Liver (tissue), 8 donors: ENCODE measurements at regions not wholly inside any gene's neighbourhood (a gene's known extent, or its start where the extent isn't known, plus 50 kb on each side); places are given as distances from the start of the nearest gene placed in this dataset.

Experiments used
- DNase-seq: peaks from one replicate; pipeline ENCODE4 v3.0.0-alpha.2; 2017; ENCODE audit warnings: low spot score
- H3K27ac ChIP-seq, 2 donors: one replicate each; pipeline ENCODE4 v1.7.0; 2013; ENCODE audit warnings: inconsistent platforms in 2 of 2, low read length in 2 of 2, control low read depth in 1 of 2, low read depth in 1 of 2, mild to moderate bottlenecking in 1 of 2
- H3K27me3 ChIP-seq, 4 donors: one replicate each; pipeline versions ENCODE4 v1.6.1 to v1.7.0; 2013; ENCODE audit warnings: low read length in 3 of 4, inconsistent platforms in 1 of 4, mild to moderate bottlenecking in 1 of 4, moderate library complexity in 1 of 4; ENCODE audit not compliant: control insufficient read depth in 4 of 4, insufficient read depth in 4 of 4
- H3K36me3 ChIP-seq, 4 donors: one replicate each; pipeline versions ENCODE4 v1.6.1 to v1.7.0; 2013; ENCODE audit warnings: low read length in 3 of 4, mild to moderate bottlenecking in 3 of 4, low read depth in 1 of 4, moderate library complexity in 1 of 4; ENCODE audit not compliant: control insufficient read depth in 4 of 4, insufficient read depth in 3 of 4
- H3K4me1 ChIP-seq, 4 donors: one replicate each; pipeline versions ENCODE4 v1.6.1 to v1.7.0; 2013; ENCODE audit warnings: low read length in 3 of 4, mild to moderate bottlenecking in 3 of 4, moderate library complexity in 1 of 4; ENCODE audit not compliant: control insufficient read depth in 4 of 4, insufficient read depth in 4 of 4
- H3K4me3 ChIP-seq, 3 donors: one replicate each; pipeline versions ENCODE4 v1.6.1 to v1.7.0; 2013; ENCODE audit warnings: low read length in 3 of 3, control low read depth in 1 of 3, low read depth in 1 of 3, mild to moderate bottlenecking in 1 of 3
- H3K9ac ChIP-seq, 2 donors: one replicate each; pipeline ENCODE4 v1.7.0; 2013; ENCODE audit warnings: low read length in 2 of 2, mild to moderate bottlenecking in 2 of 2, moderate library complexity in 2 of 2, control low read depth in 1 of 2, low read depth in 1 of 2
- H3K9me3 ChIP-seq, 4 donors: one replicate each; pipeline versions ENCODE4 v1.6.1 to v1.7.0; 2013; ENCODE audit warnings: low read length in 3 of 4; ENCODE audit not compliant: control insufficient read depth in 4 of 4
- ATF3 ChIP-seq: IDR thresholded peaks from 2 replicates; pipeline ENCODE4 v1.6.1; 2016; ENCODE audit warnings: antibody characterized with exemption
- CTCF ChIP-seq: fragments of 150-350 bp; IDR thresholded peaks from 2 replicates; pipeline ENCODE4 v1.5.1; 2017; ENCODE audit warnings: improper control_type of control experiment, low read depth, low read length; ENCODE audit not compliant: missing input control
- EGR1 ChIP-seq, 2 donors: IDR thresholded peaks; 2 replicates each; pipeline ENCODE4 v1.6.1; 2016 to 2018; ENCODE audit warnings: antibody characterized with exemption in 2 of 2, low read depth in 2 of 2
- FOXA1 ChIP-seq: IDR thresholded peaks from 2 replicates; pipeline ENCODE4 v1.6.1; 2016; ENCODE audit warnings: antibody characterized with exemption
- FOXA2 ChIP-seq: IDR thresholded peaks from 2 replicates; pipeline ENCODE4 v1.6.1; 2016; ENCODE audit warnings: antibody characterized with exemption
- GABPA ChIP-seq, 2 donors: IDR thresholded peaks in 1 of 2; conservative IDR thresholded peaks in 1 of 2; 2 replicates each; pipeline ENCODE4 v1.6.1; 2016; ENCODE audit warnings: antibody characterized with exemption in 2 of 2, mild to moderate bottlenecking in 1 of 2, moderate library complexity in 1 of 2
- HNF4A ChIP-seq, 2 donors: conservative IDR thresholded peaks; 2 replicates each; pipeline ENCODE4 v1.6.1; 2016; ENCODE audit warnings: antibody characterized with exemption in 2 of 2, mild to moderate bottlenecking in 2 of 2
- HNF4G ChIP-seq: IDR thresholded peaks from 2 replicates; pipeline ENCODE4 v1.6.1; 2016; ENCODE audit warnings: antibody characterized with exemption
- JUND ChIP-seq, 2 donors: IDR thresholded peaks; 2 replicates each; pipeline ENCODE4 v1.6.1; 2016; ENCODE audit warnings: antibody characterized with exemption in 2 of 2
- MAX ChIP-seq: IDR thresholded peaks from 2 replicates; pipeline ENCODE4 v1.6.1; 2016; ENCODE audit warnings: antibody characterized with exemption
- NR2F2 ChIP-seq: IDR thresholded peaks from 2 replicates; pipeline ENCODE4 v1.6.1; 2016; ENCODE audit warnings: antibody characterized with exemption
- RAD21 ChIP-seq, 2 donors: IDR thresholded peaks; 2 replicates each; pipeline ENCODE4 v1.6.1; 2016; ENCODE audit warnings: antibody characterized with exemption in 2 of 2, mild to moderate bottlenecking in 2 of 2
- REST ChIP-seq: IDR thresholded peaks from 2 replicates; pipeline ENCODE4 v1.6.1; 2016; ENCODE audit warnings: antibody characterized with exemption, mild to moderate bottlenecking
- RXRA ChIP-seq, 2 donors: IDR thresholded peaks; 2 replicates each; pipeline ENCODE4 v1.6.1; 2017 to 2018; ENCODE audit warnings: antibody characterized with exemption in 2 of 2, mild to moderate bottlenecking in 1 of 2
- SP1 ChIP-seq: IDR thresholded peaks from 2 replicates; pipeline ENCODE4 v1.6.1; 2018; ENCODE audit warnings: antibody characterized with exemption, mild to moderate bottlenecking
- TAF1 ChIP-seq: conservative IDR thresholded peaks from 2 replicates; pipeline ENCODE4 v1.6.1; 2016; ENCODE audit warnings: antibody characterized with exemption, mild to moderate bottlenecking
- YY1 ChIP-seq: IDR thresholded peaks from 2 replicates; pipeline ENCODE4 v1.6.1; 2016; ENCODE audit warnings: antibody characterized with exemption, mild to moderate bottlenecking
- ZBTB33 ChIP-seq: IDR thresholded peaks from 2 replicates; pipeline ENCODE4 v1.6.1; 2016; ENCODE audit warnings: antibody characterized with exemption
- WGBS: extraction: QIAGEN DNeasy Blood & Tissue Kit; methylation state at CpG from one replicate; pipeline ENCODE4 v1.1.7; 2013; 5-methylcytosine and 5-hydroxymethylcytosine counted together
- donor health status: healthy.
- donor health status: healthy.
- donor health status: healthy.
- donor health status: healthy.
- donor health status: healthy.

GRCh38 chr7:112610636-112611035 is 129.8 kb downstream of the LSMEM1 start:
- no peak for TF ChIP-seq ATF3
- no peak for TF ChIP-seq MAX
- TF ChIP-seq NR2F2: no peak
- TF ChIP-seq TAF1: no peak
- no peak for TF ChIP-seq FOXA2
- TF ChIP-seq JUND (IDR thresholded peaks at IDR 0.05): no peak
- TF ChIP-seq SP1: no peak
- TF ChIP-seq RXRA (IDR thresholded peaks at IDR 0.05): no peak
- no peak for TF ChIP-seq EGR1 (IDR thresholded peaks at IDR 0.05; ENCODE audit: low read depth in 2 of 2)
- no peak for TF ChIP-seq HNF4G
- no peak for TF ChIP-seq YY1
- no peak for TF ChIP-seq CTCF
- TF ChIP-seq GABPA (IDR thresholded peaks at IDR 0.05 in 1 of 2, conservative IDR thresholded peaks at IDR 0.05 in 1 of 2): no peak
- no peak for TF ChIP-seq HNF4A (conservative IDR thresholded peaks at IDR 0.05)
- no peak for TF ChIP-seq FOXA1
- TF ChIP-seq REST: no peak
- no peak for TF ChIP-seq RAD21 (IDR thresholded peaks at IDR 0.05)
- TF ChIP-seq ZBTB33: no peak
- no peak for DNase-seq
- no peak overlapping the region for H3K4me3 ChIP-seq
- H3K27me3 ChIP-seq: peaks cover 0 to 7% (median 1%) of the 10 kb centered on the region in 4 donors
- 52% methylated on average over 1 of the region's 1 CpG for WGBS
- H3K4me1 ChIP-seq: no peaks in the 10 kb centered on the region
- H3K36me3 ChIP-seq: no peaks in the 10 kb centered on the region
- no peak overlapping the region for H3K27ac ChIP-seq
- no peaks in the 10 kb centered on the region for H3K9me3 ChIP-seq
- H3K9ac ChIP-seq: no peak overlapping the region

GRCh38 chr7:112615701-112616100 is 134.9 kb downstream of the LSMEM1 start:
- Histone ChIP-seq H3K27ac (no peak overlapping the region), H3K27me3 (peaks cover 0 to 3% (median 1%) of the 10 kb centered on the region in 4 donors), H3K9ac (no peak overlapping the region), H3K9me3 (peaks cover 0 to 3% (median 0%) of the 10 kb centered on the region in 4 donors), H3K4me3 (no peak overlapping the region), H3K4me1 (no peaks in the 10 kb centered on the region), H3K36me3 (no peaks in the 10 kb centered on the region)
- TF ChIP-seq HNF4G (no peak), SP1 (no peak), YY1 (no peak), TAF1 (no peak), CTCF (no peak), HNF4A (conservative IDR thresholded peaks at IDR 0.05) (no peak), REST (no peak)
- no peak for DNase-seq
- 52% methylated on average over 2 of the region's 2 CpGs for WGBS
